ENCODE measurements at regions not wholly inside any gene's neighbourhood (a gene's known extent, or its start where the extent isn't known, plus 50 kb on each side); places are given as distances from the start of the nearest gene placed in this dataset.

- DNase-seq: peak; percentile 38
These were observed 268.7 kb downstream of the XXYLT1 start for GRCh38 chr3:195001961-195002861.

GRCh38 chr3:195003006-195003892 is 267.7 kb downstream of the XXYLT1 start:
- peak; percentile 48 for DNase-seq

GRCh38 chr3:195003893-195004289 is 267.1 kb downstream of the XXYLT1 start:
- no peak for DNase-seq

DNA sequence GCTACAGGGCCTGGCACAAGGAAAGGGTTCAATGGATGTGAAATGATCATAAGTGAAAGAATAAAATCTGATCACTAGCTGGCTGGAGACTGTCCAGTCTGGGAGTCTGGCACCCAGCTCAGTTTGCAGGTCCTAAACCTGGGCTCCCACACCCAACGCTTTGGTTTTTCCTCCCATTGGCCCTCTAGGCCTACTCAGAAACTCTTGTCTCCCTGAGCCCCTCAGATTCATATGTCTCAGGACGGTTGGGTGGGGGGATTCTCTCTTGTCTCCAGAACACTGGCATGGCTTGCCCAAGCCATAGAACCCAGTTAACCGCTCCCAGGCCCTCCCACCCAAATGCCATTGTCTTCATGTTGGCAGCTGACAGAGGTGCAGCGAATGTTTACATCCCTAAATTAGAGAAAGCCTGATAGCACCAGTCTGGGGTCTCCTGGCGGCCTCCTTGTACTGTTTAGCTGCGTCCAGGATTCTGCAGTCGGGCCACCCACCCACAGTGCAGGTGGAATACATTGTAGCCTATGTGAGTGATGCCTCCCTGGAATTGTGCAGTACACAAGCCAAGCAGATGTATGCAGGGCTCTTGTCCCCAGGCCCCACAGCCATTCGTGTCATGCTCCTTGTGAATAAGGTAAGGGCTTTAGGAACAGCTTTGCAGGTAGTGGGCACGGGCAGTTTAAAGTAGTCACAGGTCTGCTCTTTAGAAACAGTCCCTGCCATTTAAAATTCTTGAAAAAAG is 266.3 kb downstream of the XXYLT1 start:
- DNase-seq: no peak

GRCh38 chr3:195005251-195005620 is 265.7 kb downstream of the XXYLT1 start:
- DNase-seq: no peak

DNA sequence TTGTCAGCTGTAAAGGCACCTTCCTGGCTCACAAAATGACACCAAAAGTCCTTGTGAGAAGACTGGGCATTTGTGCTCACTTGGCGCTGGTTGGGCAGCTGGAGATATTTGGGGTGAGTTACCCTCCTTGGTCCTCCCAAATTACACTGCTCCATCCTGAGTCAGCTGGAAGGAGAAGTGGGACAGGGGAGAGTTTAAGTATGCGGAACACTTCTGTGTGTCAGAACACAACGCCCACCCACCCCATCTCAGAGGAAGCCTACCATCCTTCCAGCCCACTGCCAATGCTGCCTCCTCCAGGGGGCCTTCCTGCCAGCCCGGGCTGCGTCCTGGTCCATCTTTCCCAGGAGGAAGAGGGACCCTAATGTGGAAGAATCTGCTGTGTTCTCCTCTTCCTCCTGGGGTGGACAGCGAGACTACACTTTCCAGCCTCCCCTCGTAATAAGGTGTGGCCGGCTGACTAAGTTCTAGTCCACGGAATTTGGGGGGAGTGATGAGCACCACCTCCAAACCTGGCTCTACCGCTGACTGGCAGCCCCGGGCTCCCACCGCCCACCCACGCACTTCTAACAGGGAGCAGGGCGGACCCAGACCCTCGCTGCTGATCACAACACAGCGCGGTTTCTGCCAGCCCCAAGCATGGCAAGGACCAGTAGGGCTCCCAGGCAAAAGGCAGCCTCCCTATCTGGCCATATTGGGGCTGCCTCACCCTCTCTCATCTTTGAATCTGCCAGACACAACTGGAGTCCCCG is 265.0 kb downstream of the XXYLT1 start:
- DNase-seq: no peak

DNA sequence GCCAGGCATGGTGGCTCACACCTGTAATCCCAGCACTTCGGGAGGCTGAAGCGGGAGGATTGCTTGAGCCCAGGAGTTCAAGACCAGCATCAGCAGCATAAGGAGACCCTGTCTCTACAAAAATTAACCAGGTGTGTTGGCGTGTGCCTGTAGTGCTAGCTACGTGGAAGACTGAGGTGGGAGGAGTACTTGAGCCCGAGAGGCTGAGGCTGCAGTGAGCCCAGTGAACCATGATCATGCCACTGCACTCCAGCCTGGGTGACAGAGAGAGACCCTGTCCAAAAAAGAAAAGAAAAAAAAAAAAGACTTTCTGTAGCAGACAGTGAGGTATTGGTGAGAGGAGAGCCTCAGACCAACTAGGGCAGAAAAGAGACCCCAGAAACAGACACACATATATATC is 263.8 kb downstream of the XXYLT1 start:
- no peak for DNase-seq

GRCh38 chr3:195007766-195008165 is 263.2 kb downstream of the XXYLT1 start:
- no peak for DNase-seq

DNA sequence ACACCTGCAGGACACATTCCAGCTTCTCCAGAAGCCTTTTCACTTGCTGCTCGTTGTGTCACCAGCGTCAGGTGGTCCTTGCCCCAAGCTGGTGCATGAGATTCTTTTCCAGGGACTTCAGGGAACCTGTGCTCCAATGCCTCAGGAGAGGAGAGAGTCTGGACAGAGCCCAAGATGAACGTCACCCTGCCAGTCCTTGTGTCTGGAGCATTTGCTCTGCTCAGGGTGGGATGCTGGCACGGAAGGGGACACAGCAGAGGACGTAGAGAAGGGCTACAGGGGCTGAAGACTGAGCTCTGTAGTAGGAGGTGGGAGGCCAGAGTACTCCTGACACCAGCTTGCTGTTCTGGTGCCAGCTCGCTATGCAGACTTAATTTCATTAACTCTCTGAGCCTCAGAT is 262.1 kb downstream of the XXYLT1 start:
- DNase-seq: no peak

- DNase-seq: no peak
These were observed 261.3 kb downstream of the XXYLT1 start for GRCh38 chr3:195009616-195010015.

- no peak for DNase-seq
These were observed 260.3 kb downstream of the XXYLT1 start for GRCh38 chr3:195010551-195011100.

- DNase-seq: no peak
These were observed 259.6 kb downstream of the XXYLT1 start for GRCh38 chr3:195011231-195011834.

GRCh38 chr3:195012100-195012499 is 258.9 kb downstream of the XXYLT1 start:
- no peak for DNase-seq

GRCh38 chr3:195012571-195012970 is 258.4 kb downstream of the XXYLT1 start:
- no peak for DNase-seq

DNA sequence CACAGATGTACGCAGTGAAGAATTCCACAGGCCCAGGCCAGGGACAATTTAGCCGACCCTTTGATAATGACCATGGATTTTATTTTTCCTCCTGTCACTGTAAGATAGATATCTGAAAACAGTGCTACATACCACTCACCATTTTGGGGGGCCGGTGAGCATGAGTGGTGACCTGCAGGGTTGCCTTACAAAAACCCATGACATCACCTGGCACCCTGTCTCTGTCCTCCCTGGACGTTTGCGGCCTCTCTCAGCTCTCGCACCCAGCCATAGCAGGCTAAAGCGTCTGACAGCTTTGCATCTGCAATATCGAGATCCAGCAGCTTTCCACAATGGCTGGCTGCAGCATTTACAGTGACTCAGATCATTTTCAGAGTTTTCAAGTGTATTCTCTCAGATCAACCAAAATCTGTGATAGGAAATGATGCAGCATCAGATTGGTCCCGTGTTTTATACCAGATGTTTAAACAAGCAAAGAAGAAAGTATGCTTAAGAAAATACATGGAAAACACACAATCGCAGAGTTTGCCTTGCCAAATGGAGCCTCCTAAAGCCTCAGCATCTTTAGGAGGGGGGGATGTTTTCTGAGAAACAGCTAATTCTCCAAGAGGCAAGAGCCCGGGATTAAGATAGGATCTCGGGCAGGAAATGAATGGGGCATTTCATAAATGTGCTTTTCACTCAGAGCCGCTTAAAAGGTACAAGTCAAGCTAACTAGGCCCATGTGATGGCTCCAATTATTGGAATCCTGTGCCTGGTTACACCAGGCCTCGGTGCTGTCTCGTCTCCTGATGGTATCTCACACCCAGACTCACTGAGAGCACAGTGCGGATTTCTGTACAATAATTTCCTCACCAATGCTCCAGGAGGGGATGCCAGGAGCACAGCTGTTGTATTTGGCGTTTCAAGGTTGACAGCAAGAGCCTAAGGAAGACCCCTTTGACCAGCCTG is 257.3 kb downstream of the XXYLT1 start:
- DNase-seq: no peak

- peak; percentile 19 for DNase-seq
These were observed 255.9 kb downstream of the XXYLT1 start for GRCh38 chr3:195015021-195015420.

GRCh38 chr3:195017151-195017550 is 253.8 kb downstream of the XXYLT1 start:
- DNase-seq: no peak
